ENCODE measurements at regions not wholly inside any gene's neighbourhood (a gene's known extent, or its start where the extent isn't known, plus 50 kb on each side); places are given as distances from the start of the nearest gene placed in this dataset.
"Not testable (repeated sequence)": the region's sequence is repeated elsewhere in the genome, so short reads cannot be mapped to it uniquely, and the experiment has no call there.

DNA sequence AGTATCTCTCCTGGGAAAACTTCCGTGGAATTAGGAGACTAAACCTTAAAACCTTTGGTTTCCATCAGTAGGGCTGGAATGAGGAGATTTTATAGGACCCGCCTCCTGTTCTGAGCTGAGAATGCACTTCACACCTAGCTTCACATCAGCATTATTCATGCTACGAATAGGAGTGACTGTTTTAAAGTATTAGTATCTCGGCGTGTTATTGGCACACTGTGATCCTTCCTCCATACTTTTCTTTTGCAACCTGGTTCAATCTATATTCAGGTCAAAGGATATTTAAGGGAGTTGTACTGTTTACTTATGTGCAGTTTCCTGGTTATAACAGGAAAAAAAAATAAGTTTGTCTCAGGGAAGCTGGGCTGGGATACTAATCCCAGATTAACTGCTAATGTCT is 73.6 kb upstream of the PDPR start:
- peaks cover 9 to 21% of the 10 kb centered on the region in 2 experiments for H3K36me3 ChIP-seq (ENCODE audit: control insufficient read depth in 1 of 2, insufficient read depth in 2 of 2, low read depth in 1 of 2, low read length in 2 of 2)
- H3K23ac ChIP-seq (ENCODE audit: low read length in 2 of 2); H3K9me3 ChIP-seq (ENCODE audit: control insufficient read depth, low read length); H3K4ac ChIP-seq (ENCODE audit: low read depth in 1 of 2, low read length in 2 of 2); H4K91ac ChIP-seq (ENCODE audit: low read length); H2AK5ac ChIP-seq (ENCODE audit: low read length, severe bottlenecking); H3K18ac ChIP-seq (ENCODE audit: low read depth in 1 of 2, low read length in 2 of 2); H4K8ac ChIP-seq (ENCODE audit: low read length); H2BK12ac ChIP-seq (ENCODE audit: low read length in 2 of 2); DNase-seq; H2BK15ac ChIP-seq (ENCODE audit: low read depth, poor library complexity, severe bottlenecking); H2BK120ac ChIP-seq (ENCODE audit: low read depth, low read length); H3K27ac ChIP-seq (ENCODE audit: low read length, poor library complexity, severe bottlenecking); H3K4me1 ChIP-seq (ENCODE audit: control insufficient read depth, insufficient read depth, low read depth, low read length); H2AFZ ChIP-seq (ENCODE audit: low read depth, low read length); H3K4me2 ChIP-seq (ENCODE audit: low read length, poor library complexity, severe bottlenecking); H3K79me1 ChIP-seq (replicated peaks; ENCODE audit: low read length, poor library complexity, severe bottlenecking); H3K9ac ChIP-seq (ENCODE audit: low read length); H3K14ac ChIP-seq (ENCODE audit: low read length in 2 of 2); H3K27me3 ChIP-seq (ENCODE audit: control insufficient read depth in 1 of 2, insufficient read depth in 1 of 2, low read length in 2 of 2); H2BK5ac ChIP-seq (ENCODE audit: low read depth, low read length, poor library complexity, severe bottlenecking); H3K4me3 ChIP-seq (ENCODE audit: insufficient read depth in 1 of 2, low read depth in 1 of 2, low read length in 2 of 2): not testable (repeated sequence)
- 100% methylated on average over 1 of the region's 5 CpGs for WGBS

DNA sequence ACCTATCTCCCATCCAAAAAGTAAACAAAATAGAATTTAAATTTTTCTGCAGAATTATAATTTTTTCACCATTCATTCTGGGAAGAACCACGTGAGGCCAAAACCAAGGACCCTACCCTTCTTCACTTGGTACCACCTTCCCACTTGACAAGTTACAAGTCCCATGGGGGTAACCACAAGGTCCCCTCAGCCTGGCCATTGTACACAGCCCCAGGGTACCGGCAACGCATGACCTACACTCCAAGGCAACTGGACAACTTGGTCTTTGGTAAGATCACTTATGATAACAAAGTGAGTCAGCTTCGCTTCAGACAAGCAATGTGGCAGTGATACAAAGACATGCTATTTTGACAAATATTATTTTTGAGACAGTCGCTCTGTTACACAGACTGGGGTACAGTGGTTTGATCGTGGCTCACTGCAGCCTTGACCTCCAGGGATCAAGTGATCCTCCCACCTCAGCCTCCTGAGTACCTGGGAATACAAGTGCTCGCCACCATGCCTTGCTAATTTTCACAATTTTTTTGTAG is 70.5 kb upstream of the PDPR start:
- not testable (repeated sequence) for H3K18ac ChIP-seq (ENCODE audit: low read depth in 1 of 2, low read length in 2 of 2); H3K9ac ChIP-seq (ENCODE audit: low read length); H3K14ac ChIP-seq (ENCODE audit: low read length in 2 of 2); H3K27me3 ChIP-seq (ENCODE audit: control insufficient read depth in 1 of 2, insufficient read depth in 1 of 2, low read length in 2 of 2); H2BK15ac ChIP-seq (ENCODE audit: low read depth, poor library complexity, severe bottlenecking); H2BK120ac ChIP-seq (ENCODE audit: low read depth, low read length); H2BK5ac ChIP-seq (ENCODE audit: low read depth, low read length, poor library complexity, severe bottlenecking); H4K8ac ChIP-seq (ENCODE audit: low read length); H2AFZ ChIP-seq (ENCODE audit: low read depth, low read length); H2BK12ac ChIP-seq (ENCODE audit: low read length in 2 of 2); H3K27ac ChIP-seq (ENCODE audit: low read length, poor library complexity, severe bottlenecking); H3K9me3 ChIP-seq (ENCODE audit: control insufficient read depth, low read length); H3K4me2 ChIP-seq (ENCODE audit: low read length, poor library complexity, severe bottlenecking); H3K23ac ChIP-seq (ENCODE audit: low read length in 2 of 2); H4K91ac ChIP-seq (ENCODE audit: low read length); H3K4me1 ChIP-seq (ENCODE audit: control insufficient read depth, insufficient read depth, low read depth, low read length); H3K4ac ChIP-seq (ENCODE audit: low read depth in 1 of 2, low read length in 2 of 2); H3K79me1 ChIP-seq (replicated peaks; ENCODE audit: low read length, poor library complexity, severe bottlenecking); H3K4me3 ChIP-seq (ENCODE audit: insufficient read depth in 1 of 2, low read depth in 1 of 2, low read length in 2 of 2); H2AK5ac ChIP-seq (ENCODE audit: low read length, severe bottlenecking)
- 94% methylated on average over 5 of the region's 7 CpGs for WGBS
- H3K36me3 ChIP-seq (ENCODE audit: control insufficient read depth in 1 of 2, insufficient read depth in 2 of 2, low read depth in 1 of 2, low read length in 2 of 2), result peaks cover 9 to 13% of the 10 kb centered on the region in 2 experiments
- DNase-seq, result peak; percentile 11

DNA sequence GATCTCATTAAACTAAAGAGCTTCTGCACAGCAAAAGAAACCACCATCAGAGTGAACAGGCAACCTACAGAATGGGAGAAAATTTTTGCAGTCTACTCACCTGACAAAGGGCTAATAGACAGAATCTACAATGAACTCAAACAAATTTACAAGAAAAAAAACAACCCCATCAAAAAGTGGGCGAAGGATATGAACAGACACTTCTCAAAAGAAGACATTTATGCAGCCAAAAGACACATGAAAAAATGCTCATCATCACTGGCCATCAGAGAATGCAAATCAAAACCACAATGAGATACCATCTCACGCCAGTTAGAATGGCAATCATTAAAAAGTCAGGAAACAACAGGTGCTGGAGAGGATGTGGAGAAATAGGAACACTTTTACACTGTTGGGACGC is 67.6 kb upstream of the PDPR start:
- H3K9me3 ChIP-seq (ENCODE audit: control insufficient read depth, low read length); H3K79me1 ChIP-seq (replicated peaks; ENCODE audit: low read length, poor library complexity, severe bottlenecking); H2BK120ac ChIP-seq (ENCODE audit: low read depth, low read length); DNase-seq; H2BK5ac ChIP-seq (ENCODE audit: low read depth, low read length, poor library complexity, severe bottlenecking); H3K23ac ChIP-seq (ENCODE audit: low read length in 2 of 2); H2BK15ac ChIP-seq (ENCODE audit: low read depth, poor library complexity, severe bottlenecking); H3K14ac ChIP-seq (ENCODE audit: low read length in 2 of 2); H3K4me2 ChIP-seq (ENCODE audit: low read length, poor library complexity, severe bottlenecking); H2BK12ac ChIP-seq (ENCODE audit: low read length in 2 of 2); H3K4me1 ChIP-seq (ENCODE audit: control insufficient read depth, insufficient read depth, low read depth, low read length); H3K4ac ChIP-seq (ENCODE audit: low read depth in 1 of 2, low read length in 2 of 2); H4K8ac ChIP-seq (ENCODE audit: low read length); H3K18ac ChIP-seq (ENCODE audit: low read depth in 1 of 2, low read length in 2 of 2); H3K27ac ChIP-seq (ENCODE audit: low read length, poor library complexity, severe bottlenecking); H2AK5ac ChIP-seq (ENCODE audit: low read length, severe bottlenecking); H2AFZ ChIP-seq (ENCODE audit: low read depth, low read length); H3K9ac ChIP-seq (ENCODE audit: low read length); H3K27me3 ChIP-seq (ENCODE audit: control insufficient read depth in 1 of 2, insufficient read depth in 1 of 2, low read length in 2 of 2); H3K36me3 ChIP-seq (ENCODE audit: control insufficient read depth in 1 of 2, insufficient read depth in 2 of 2, low read depth in 1 of 2, low read length in 2 of 2); H4K91ac ChIP-seq (ENCODE audit: low read length); H3K4me3 ChIP-seq (ENCODE audit: insufficient read depth in 1 of 2, low read depth in 1 of 2, low read length in 2 of 2): not testable (repeated sequence)
- no CpG with 5 or more reads among the region's 3 CpGs for WGBS

DNA sequence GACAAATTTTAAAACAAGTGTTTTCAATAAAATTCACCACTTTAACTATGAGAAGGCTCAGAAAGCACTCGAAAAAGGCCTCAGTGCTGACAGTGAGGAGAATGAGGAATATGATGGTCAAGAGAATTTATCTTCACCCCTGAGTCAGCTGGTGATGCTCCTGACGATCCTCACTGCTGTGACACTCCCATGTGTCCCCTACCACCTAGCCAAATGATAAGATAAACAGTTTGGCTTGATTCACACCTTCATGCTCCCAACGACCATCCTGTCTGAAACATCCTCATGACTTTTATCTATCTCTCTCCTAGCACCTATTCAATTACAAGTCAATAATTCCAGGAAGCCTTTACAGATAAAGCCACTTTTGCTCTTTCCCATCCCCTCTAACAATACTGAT is 66.0 kb upstream of the PDPR start:
- H2BK15ac ChIP-seq (ENCODE audit: low read depth, poor library complexity, severe bottlenecking); H4K8ac ChIP-seq (ENCODE audit: low read length); H2BK120ac ChIP-seq (ENCODE audit: low read depth, low read length); H3K9ac ChIP-seq (ENCODE audit: low read length); H3K18ac ChIP-seq (ENCODE audit: low read depth in 1 of 2, low read length in 2 of 2); H3K4me2 ChIP-seq (ENCODE audit: low read length, poor library complexity, severe bottlenecking); H3K4ac ChIP-seq (ENCODE audit: low read depth in 1 of 2, low read length in 2 of 2); DNase-seq; H3K9me3 ChIP-seq (ENCODE audit: control insufficient read depth, low read length); H4K91ac ChIP-seq (ENCODE audit: low read length); H3K36me3 ChIP-seq (ENCODE audit: control insufficient read depth in 1 of 2, insufficient read depth in 2 of 2, low read depth in 1 of 2, low read length in 2 of 2); H3K27me3 ChIP-seq (ENCODE audit: control insufficient read depth in 1 of 2, insufficient read depth in 1 of 2, low read length in 2 of 2); H3K79me1 ChIP-seq (replicated peaks; ENCODE audit: low read length, poor library complexity, severe bottlenecking); H3K23ac ChIP-seq (ENCODE audit: low read length in 2 of 2); H2AFZ ChIP-seq (ENCODE audit: low read depth, low read length); H2BK12ac ChIP-seq (ENCODE audit: low read length in 2 of 2); H3K4me1 ChIP-seq (ENCODE audit: control insufficient read depth, insufficient read depth, low read depth, low read length); H2AK5ac ChIP-seq (ENCODE audit: low read length, severe bottlenecking); H3K14ac ChIP-seq (ENCODE audit: low read length in 2 of 2); H2BK5ac ChIP-seq (ENCODE audit: low read depth, low read length, poor library complexity, severe bottlenecking); H3K27ac ChIP-seq (ENCODE audit: low read length, poor library complexity, severe bottlenecking); H3K4me3 ChIP-seq (ENCODE audit: insufficient read depth in 1 of 2, low read depth in 1 of 2, low read length in 2 of 2): not testable (repeated sequence)
- whole genome bisulfite sequencing, result 37% methylated on average over 3 of the region's 3 CpGs

Measured in mesenchymal stem cell (in vitro differentiated cells and primary cell).